HG02610 (cell line): ENCODE measurements at regions not wholly inside any gene's neighbourhood (a gene's known extent, or its start where the extent isn't known, plus 50 kb on each side); places are given as distances from the start of the nearest gene placed in this dataset.

Source experiments
- ATAC-seq: cut with Tn5 transposase; IDR thresholded peaks from one replicate; pipeline ENCODE4 v1.9.1; 2021; ENCODE audit warnings: mild to moderate bottlenecking, moderate library complexity; ENCODE audit not compliant: unreplicated experiment

GRCh38 chr6:5946701-5947100, 60.0 kb downstream of the NRN1 start:
- ATAC-seq = no peak

GRCh38 chr6:5946181-5946580, 60.5 kb downstream of the NRN1 start:
- ATAC-seq = no peak

- ATAC-seq = no peak
Measured at GRCh38 chr6:5943591-5943990, 63.1 kb downstream of the NRN1 start.

- no peak for ATAC-seq
Measured at GRCh38 chr6:5942591-5942990, 64.1 kb downstream of the NRN1 start.

GRCh38 chr6:5941188-5941587, 65.5 kb downstream of the NRN1 start:
- ATAC-seq = no peak

- no peak for ATAC-seq
Measured at GRCh38 chr6:5938934-5939333, 67.8 kb downstream of the NRN1 start.

- ATAC-seq = no peak
Measured at GRCh38 chr6:5937936-5938706, 68.6 kb downstream of the NRN1 start.

- ATAC-seq = no peak
Measured at GRCh38 chr6:5937169-5937909, 69.4 kb downstream of the NRN1 start.

GRCh38 chr6:5936631-5937030, 70.1 kb downstream of the NRN1 start:
- no peak for ATAC-seq

GRCh38 chr6:5936140-5936539, 70.6 kb downstream of the NRN1 start:
- no peak for ATAC-seq

- no peak for ATAC-seq
Measured at GRCh38 chr6:5930968-5931367, 75.8 kb downstream of the NRN1 start.

GRCh38 chr6:5930143-5930770, 76.5 kb downstream of the NRN1 start:
- no peak for ATAC-seq

- ATAC-seq = no peak
Measured at GRCh38 chr6:5923840-5924239, 82.9 kb downstream of the NRN1 start.

GRCh38 chr6:5922230-5922629, 84.5 kb downstream of the NRN1 start:
- no peak for ATAC-seq

- ATAC-seq = no peak
Measured at GRCh38 chr6:5909721-5910120, 97.0 kb downstream of the NRN1 start.

- no peak for ATAC-seq
Measured at GRCh38 chr6:5906842-5907241, 99.9 kb downstream of the NRN1 start.

- no peak for ATAC-seq
Measured at GRCh38 chr6:5906340-5906670, 100.4 kb downstream of the NRN1 start.

GRCh38 chr6:5905431-5906339, 101.0 kb downstream of the NRN1 start:
- ATAC-seq = no peak

- ATAC-seq = no peak
Measured at GRCh38 chr6:5904532-5904931, 102.2 kb downstream of the NRN1 start.

- ATAC-seq = no peak
Measured at GRCh38 chr6:5899216-5900045, 107.3 kb downstream of the NRN1 start.
